HG03103 (cell line): ENCODE measurements at regions not wholly inside any gene's neighbourhood (a gene's known extent, or its start where the extent isn't known, plus 50 kb on each side); places are given as distances from the start of the nearest gene placed in this dataset.

Experiments used
- ATAC-seq: cut with Tn5 transposase; IDR thresholded peaks from one replicate; pipeline ENCODE4 v1.9.1; 2021; ENCODE audit warnings: low read depth; ENCODE audit not compliant: unreplicated experiment

GRCh38 chr13:70432276-70432805 is 324.1 kb upstream of the KLHL1 start:
- ATAC-seq: no peak

- ATAC-seq: no peak
These were observed 322.0 kb upstream of the KLHL1 start for GRCh38 chr13:70430256-70430655.

- ATAC-seq: no peak
These were observed 316.7 kb upstream of the KLHL1 start for GRCh38 chr13:70424928-70425327.

GRCh38 chr13:70424428-70424827 is 316.2 kb upstream of the KLHL1 start:
- ATAC-seq: no peak

- no peak for ATAC-seq
These were observed 306.9 kb upstream of the KLHL1 start for GRCh38 chr13:70415136-70415535.

- ATAC-seq: no peak
These were observed 300.6 kb upstream of the KLHL1 start for GRCh38 chr13:70408865-70409264.

DNA sequence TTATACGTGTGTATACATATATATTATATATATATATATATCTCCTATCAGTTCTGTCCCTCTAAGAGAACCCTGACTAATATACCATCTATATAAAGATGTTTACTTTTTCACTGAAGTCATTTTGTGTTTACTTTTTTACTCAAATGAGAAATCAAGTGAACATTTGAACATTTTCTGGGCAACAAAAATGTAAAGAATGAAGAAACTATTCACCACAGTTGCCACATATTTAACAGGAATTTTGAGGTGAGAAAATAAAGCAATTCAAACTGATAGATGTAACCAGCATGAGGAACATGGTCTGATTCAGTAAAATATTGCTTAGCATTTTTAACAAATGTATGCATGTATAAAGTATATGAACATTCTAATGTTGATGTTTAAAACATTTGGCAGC is 299.2 kb upstream of the KLHL1 start:
- ATAC-seq: no peak

DNA sequence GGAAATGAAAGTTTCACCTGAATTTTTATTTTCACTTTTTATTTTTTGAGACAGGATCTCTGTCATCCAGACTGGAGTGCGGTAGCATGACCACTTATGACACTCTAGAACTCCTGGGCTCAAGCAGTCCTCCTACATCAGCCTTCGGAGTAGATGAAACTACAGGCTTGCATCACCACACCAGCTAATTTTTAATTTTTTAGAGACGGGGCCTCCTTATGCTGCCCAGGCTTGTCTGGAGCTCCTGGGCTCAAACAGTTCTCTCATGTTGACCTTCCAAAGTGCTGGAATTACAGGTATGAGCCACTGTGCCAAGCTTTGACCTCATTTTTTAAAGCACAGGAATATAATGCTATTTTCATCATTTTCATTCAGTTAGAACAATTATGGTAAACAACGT is 297.0 kb upstream of the KLHL1 start:
- ATAC-seq: no peak

DNA sequence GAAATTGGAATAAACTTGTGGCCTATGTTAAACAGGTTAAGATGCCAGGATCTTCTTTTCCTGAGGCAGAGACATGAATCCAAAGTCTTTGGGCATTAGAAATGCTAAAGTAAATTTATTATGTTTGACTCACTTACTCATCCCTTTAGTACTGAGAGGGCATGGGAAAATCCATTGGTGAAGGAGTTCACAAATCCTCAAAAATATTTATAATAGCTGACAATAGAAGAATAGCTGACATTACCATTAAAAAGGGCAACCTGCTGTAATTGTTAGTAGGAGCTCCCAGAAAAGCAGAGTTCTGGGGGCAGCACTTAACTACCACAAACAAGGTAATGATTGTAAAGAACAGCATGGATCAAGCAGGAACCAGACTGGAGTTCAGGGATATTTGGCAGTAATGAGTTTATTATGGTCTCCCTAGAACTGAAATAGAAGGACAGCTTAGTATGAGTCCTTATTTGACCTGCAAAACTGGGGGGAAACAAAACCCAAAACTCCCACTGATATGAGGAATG is 285.8 kb upstream of the KLHL1 start:
- ATAC-seq: no peak

GRCh38 chr13:70391678-70392077 is 283.4 kb upstream of the KLHL1 start:
- no peak for ATAC-seq

GRCh38 chr13:70390968-70391367 is 282.7 kb upstream of the KLHL1 start:
- no peak for ATAC-seq

- no peak for ATAC-seq
These were observed 281.8 kb upstream of the KLHL1 start for GRCh38 chr13:70390064-70390463.

GRCh38 chr13:70388935-70389334 is 280.7 kb upstream of the KLHL1 start:
- no peak for ATAC-seq

DNA sequence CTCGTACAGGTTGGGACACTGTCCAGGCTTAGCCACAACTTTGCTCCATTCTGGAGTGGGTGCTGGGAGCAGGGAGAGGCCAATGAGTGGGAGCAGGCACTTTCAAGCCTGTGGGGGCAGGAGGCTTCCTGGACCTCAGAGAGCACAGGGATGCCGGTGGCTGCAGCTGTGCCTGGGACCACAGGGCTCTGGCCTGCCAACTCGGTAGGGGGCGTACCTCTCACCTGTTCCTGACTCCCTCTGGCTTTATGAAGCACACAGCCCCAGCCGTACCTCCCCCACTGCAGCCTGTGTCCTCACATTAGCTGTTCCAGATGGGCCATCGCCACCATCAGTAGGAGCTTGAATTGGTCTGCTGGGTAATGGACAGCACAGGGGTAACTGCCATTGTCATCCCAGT is 278.7 kb upstream of the KLHL1 start:
- ATAC-seq: no peak

- no peak for ATAC-seq
These were observed 277.6 kb upstream of the KLHL1 start for GRCh38 chr13:70385852-70386251.

DNA sequence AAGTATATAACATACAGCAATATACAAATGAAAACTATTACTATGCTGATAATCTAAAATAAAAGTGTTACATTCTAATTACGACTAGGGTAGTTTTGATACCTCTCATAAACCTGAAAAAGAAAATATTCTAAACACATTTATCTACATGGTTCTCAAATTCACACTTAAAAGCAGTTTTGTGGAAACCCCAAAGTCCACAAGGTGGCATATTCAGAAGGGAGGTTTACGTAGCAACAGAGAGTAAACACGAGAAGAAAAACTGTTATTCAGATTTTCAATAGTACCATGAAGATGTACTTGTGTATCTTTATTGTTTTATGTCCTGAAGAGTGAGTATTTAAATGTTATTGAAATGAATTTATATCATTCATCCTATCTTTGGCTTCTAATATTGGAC is 275.9 kb upstream of the KLHL1 start:
- no peak for ATAC-seq

DNA sequence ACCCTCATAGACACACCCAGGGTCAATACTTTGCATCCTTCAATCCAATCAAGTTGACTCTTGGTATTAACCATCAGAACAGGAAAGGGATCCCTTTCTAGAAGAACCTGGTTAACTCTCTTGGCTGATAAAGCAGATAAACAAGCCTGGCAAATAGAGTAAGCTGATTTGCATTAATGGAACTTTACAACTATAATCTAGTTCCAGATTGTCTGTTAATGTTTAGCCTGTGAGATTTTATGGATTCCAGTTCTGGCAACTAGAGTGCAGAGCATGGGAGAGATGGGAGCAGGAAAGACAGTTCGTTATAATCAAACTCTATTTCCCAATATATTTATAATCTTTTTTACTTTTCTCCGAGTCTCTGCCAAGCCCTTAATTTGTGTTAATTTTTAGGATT is 272.6 kb upstream of the KLHL1 start:
- no peak for ATAC-seq

DNA sequence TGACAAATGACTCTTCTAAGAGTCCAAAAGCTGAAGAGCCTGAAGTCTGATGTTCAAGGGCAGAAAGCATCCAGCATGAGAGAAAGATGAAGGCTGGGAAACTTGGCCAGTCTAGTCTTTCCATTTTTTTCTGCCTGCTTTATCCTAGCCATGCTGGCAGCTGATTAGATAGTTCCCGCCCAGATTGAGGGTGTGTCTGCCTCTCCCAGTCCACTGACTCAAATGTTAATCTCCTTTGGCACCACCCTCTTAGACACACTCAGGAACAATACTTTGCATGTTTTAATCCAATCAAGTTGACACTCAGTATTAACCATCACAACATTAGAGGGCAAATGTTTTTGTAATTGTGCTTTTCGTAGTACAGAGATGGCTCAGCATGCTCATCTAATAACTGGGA is 267.5 kb upstream of the KLHL1 start:
- no peak for ATAC-seq

- ATAC-seq: no peak
These were observed 262.7 kb upstream of the KLHL1 start for GRCh38 chr13:70370924-70371323.

- no peak for ATAC-seq
These were observed 258.5 kb upstream of the KLHL1 start for GRCh38 chr13:70366720-70367119.

DNA sequence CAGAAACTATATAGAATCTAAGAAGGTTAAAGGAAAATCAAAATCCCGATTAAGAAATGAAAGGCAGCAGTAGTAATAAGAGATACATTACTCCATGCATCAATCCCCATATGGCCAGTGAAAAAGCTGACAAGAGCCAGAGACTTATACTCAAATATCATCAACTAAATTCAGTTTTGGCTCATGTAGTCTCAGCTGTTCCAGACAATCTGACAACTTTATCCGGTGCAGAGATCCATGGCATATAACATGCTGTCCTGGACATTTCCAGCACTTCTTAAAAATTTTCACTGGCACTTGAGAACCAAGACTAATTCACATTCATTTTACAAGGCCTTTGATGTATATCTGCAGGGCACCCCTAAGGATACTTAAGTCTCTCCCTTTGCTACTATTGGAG is 255.7 kb upstream of the KLHL1 start:
- ATAC-seq: no peak

GRCh38 chr13:70362820-70363570 is 254.7 kb upstream of the KLHL1 start:
- no peak for ATAC-seq
